HG02623 (cell line): ENCODE measurements at regions not wholly inside any gene's neighbourhood (a gene's known extent, or its start where the extent isn't known, plus 50 kb on each side); places are given as distances from the start of the nearest gene placed in this dataset.
"Not testable (repeated sequence)": the region's sequence is repeated elsewhere in the genome, so short reads cannot be mapped to it uniquely, and the experiment has no call there.

Experiments
- ATAC-seq: cut with Tn5 transposase; IDR thresholded peaks from one replicate; pipeline ENCODE4 v1.9.1; 2021; ENCODE audit warnings: moderate library complexity; ENCODE audit not compliant: unreplicated experiment

DNA sequence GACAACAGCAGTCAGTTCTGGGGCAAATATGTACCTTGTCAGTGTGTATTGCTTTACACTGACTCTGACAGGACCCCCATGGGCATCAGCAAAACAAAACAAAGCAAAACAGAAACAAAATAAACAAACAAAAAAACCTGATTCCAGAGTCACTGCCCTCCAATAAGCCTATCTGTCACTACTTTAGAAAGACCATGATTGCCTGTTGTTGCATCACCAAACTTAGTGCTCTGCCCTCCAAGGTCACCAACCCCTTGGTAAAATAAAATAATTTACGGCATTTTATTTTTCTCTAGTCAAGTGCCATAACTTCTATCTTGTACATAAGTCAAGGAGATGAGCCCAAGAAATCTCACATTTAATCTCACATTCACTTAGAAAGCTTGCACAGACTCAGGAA, 120.9 kb upstream of the ADAMTS3 start:
- no peak for ATAC-seq

DNA sequence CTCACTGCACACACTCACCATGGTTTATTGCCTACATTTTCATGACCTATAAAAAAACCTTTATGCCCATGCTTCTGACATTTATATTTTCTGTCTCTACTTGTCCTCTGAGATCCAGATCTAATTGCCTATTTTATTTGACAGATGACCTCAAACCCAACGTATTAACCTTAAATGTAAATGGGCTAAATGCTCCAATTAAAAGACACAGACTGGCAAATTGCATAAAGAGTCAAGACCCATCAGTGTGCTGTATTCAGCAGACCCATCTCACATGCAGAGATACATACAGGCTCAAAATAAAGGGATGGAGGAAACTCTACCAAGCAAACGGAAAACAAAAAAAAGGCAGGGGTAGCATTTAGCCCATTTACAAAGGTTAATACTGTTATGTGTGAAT, 117.4 kb upstream of the ADAMTS3 start:
- ATAC-seq: not testable (repeated sequence)

DNA sequence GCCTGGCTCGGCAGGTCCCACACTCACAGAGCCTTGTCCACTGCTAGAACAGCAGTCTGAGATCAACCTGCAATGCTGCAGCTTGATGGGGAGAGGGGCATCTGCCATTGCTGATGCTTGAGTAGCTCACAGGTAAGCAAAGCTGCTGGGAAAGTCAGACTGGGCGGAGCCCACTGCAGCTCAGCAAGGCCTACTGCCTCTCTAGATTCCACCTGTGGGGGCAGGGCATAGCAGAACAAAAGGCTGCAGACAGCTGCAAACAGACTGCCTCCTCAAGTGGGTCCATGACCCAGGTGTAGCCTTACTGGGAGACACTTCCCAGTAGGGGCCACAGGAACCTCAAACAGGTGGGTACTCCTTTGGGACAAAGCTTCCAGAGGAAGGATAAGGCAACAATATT, 110.6 kb upstream of the ADAMTS3 start:
- ATAC-seq: no peak

DNA sequence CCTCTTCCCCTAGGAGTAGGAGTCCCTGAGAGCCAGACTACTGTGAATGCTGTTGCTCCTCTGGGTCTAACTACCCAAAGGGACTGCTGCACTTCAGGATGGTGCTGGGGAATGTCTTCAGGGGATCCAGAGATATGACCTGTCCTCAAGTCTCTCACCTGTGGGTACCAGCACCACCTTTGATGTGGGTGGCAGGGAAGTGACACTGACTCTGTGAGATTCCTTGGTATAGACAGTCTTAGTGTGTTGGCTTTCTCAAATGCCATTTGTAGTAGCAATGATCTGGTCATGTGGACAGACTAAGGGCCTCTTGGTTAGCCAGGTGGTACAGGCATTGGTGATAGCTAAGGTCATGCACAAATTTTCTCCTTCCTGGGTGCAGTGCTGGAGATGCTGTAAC, 108.9 kb upstream of the ADAMTS3 start:
- no peak for ATAC-seq

DNA sequence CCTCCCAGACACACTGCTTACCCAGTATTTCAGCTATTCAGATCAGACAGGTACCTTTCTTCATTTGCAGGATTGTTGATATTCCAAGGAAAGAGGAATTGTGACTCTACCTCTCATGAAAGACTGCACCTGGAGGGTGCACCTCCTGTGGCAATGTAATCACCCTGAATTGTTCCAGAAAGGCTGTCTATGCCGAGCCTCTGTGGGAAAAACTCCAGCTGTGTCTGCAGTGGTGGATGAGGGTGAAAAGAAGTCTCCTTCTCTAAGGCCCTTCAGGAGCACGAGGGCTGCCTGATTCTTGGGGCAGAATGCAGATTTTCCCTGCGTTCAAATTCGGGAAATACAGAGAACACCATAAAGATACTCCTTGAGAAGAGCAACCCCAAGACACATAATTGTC, 108.2 kb upstream of the ADAMTS3 start:
- ATAC-seq: no peak

DNA sequence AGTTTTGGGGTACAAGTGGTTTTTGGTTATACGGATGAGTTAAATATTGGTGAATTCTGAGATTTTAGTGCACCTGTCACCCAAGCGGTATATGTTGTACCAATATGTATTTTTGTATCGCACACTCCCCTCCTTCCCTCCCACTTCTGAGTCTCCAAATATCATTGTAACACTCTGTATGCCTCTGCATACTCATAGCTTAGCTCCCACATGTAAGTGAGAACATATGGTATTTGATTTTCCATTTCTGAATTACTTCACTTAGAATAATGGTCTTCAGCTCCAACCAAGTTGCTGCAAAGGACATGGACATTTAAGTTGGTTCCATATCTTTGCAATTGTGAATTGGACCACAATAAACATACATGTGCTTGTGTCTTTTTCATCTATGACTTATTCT, 103.0 kb upstream of the ADAMTS3 start:
- no peak for ATAC-seq

DNA sequence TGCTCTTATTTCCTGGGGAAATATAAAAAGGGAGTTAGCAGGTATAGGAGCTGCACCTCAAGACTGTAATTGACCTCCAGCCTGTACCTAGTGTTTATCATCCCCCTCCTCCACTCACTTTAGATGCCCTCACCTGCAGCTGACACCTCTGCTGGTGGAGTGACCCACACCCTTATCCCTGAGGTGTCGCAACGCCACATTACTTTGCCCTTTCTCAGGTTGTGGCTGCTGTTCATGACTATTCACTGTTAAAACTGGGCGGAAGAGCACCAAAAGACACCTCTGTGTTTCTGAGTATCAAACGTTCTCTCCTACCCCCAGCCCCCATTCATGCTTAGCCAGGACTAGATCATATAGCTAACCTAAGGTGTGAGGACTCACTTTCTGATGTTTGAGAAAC, 101.5 kb upstream of the ADAMTS3 start:
- no peak for ATAC-seq

DNA sequence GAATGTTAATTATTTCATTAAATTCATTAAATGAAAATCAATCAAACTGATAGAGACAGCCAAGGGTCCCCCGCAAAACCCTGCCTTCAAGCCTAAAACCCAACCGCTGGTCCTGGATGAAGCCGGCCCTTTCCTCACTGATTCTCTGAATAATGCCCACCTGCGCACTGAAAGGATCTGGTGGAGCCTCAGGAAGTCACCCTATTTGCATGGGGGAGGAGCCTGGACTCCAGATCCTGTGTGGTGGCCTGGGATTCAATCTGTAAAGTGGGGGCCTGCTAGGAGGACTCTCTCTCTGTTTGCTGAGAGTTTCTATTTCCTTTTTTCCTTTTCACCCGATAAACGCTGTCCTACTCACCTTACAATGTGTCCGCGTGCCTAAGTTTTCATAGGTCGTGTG, 97.9 kb upstream of the ADAMTS3 start:
- ATAC-seq: no peak

DNA sequence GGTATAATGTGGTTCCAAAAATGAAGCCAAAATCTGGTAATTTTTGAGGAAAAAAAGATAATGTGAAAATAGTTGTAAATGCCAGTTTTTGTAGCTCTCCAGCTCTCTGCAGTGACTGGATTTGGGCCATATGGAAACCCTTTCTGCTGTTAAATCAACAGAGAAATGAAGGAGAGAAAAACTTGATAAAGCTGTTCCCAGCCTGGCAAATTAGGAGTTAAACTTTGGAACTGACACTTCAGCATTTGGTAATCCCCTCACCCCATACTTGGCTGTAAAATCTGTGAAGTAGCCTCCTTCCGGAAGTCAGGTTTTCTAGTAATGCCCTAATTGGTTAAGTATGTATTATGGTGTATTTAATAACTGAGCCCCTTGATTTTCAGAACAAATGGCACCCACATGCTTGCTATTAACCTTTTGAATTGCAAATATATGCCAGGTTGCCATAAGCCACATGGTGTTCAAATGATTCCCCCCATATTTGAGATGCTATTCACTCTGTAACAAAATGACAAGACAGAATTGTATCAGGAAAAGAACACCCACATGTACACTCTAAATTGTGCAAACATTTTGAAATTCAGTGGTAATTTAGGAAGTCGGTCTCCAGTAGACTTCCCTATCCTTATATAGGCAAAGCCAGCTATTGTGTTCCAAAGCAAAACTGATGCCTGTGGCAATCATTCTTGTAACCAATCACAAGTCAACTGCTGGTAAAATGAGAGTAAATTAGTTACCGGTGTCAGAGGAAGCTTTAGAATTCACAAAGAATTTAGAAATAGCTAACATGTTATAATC, 96.3 kb upstream of the ADAMTS3 start:
- ATAC-seq: no peak

DNA sequence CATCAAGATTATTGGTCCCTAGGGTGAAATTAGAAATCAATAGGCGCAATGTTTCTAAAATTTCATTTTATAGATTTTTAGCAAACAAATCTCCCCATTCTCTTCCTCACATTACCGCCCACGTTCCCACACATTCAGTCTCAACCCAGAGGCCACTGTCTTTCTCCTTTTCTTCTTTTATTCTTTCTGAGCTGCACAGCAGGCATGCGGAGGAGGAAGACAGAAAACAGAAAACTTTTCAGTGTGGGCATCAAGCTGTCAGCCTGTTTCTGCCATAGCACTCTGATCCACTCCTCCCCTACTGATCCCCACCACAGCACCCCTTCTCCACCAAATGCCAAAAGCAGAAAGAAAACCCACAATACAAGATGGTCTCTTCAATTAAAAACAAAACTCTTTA, 94.8 kb upstream of the ADAMTS3 start:
- ATAC-seq: no peak

DNA sequence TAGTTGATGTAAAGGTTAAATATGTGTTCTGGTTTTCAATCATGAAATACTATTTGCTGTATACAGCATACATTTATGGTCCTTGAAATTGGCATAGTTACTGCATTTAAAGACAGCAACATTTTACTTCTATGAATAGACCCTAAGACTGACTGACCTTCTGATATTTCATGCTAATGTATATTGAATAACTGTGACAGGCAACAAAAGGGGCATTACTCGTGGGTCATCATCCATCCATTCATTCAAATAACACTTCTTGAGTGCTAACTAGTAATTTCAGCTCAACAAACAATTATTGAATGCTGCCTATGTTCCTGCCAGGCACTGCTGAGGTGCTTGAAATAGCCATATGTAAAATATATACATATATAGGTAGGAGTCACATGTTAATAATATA, 92.8 kb upstream of the ADAMTS3 start:
- no peak for ATAC-seq

DNA sequence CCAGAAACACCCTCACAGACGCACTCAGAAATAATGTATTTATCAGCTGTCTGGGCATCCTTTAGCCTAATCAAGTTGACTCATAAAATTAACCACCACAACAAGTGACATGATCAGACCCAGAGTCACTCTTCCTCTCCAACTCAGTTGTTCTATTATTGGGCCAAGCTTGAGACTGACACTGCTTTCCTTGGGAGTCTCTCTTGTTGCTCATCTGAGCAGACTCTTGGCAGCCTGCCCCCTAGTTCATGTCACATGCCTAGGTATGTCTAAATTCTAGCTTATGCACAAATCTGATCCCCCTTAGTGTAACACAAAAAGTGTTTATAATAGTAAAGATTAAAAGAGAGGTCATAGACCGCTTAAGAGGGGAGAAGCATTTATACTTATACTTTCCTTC, 72.6 kb upstream of the ADAMTS3 start:
- no peak for ATAC-seq

DNA sequence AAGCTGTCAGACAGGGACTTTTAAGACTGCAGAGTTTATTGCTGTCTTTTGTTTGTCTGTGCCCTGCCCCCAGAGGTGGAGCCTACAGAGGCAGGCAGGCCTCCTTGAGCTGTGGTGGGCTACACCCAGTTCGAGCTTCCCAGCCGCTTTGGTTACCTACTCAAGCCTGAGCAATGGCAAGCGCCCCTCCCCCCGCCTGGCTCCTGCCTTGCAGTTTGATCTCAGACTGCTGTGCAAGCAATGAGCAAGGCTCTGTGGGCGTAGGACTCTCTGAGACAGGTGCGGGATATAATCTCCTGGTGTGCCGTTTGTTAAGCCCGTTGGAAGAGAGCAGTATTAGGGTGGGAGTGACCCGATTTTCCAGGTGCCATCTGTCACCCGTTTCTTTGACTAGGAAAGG, 67.8 kb upstream of the ADAMTS3 start:
- ATAC-seq: not testable (repeated sequence)

DNA sequence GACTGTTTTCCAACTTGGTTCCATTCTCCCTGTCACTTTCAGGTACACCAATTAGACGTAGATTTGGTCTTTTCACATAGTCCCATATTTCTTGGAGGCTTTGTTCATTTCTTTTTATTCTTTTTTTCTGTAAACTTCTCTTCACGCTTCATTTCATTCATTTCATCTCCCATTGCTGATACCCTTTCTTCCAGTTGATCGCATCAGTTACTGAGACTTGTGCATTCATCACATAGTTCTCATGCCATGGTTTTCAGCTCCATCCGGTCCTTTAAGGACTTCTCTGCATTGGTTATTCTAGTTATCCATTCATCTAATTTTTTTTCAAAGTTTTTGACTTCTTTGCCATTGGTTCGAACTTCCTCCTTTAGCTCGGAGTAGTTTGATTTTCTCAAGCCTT, 66.9 kb upstream of the ADAMTS3 start:
- ATAC-seq: not testable (repeated sequence)

DNA sequence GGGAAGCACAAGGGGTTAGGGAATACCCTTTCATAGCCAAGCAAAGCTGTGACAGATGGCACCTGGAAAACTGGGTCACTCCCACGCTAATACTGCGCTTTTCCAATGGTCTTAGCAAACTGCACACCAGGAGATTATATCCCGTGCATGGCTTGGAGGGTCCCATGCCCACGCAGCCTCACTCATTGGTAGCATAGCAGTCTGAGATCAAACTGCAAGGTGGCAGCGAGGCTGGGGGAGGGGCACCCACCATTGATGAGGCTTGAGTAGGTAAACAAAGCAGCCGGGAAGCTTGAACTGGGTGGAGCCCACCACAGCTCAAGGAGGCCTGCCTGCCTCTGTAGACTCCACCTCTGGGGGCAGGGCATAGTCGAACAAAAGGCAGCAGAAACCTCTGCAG, 63.2 kb upstream of the ADAMTS3 start:
- not testable (repeated sequence) for ATAC-seq

DNA sequence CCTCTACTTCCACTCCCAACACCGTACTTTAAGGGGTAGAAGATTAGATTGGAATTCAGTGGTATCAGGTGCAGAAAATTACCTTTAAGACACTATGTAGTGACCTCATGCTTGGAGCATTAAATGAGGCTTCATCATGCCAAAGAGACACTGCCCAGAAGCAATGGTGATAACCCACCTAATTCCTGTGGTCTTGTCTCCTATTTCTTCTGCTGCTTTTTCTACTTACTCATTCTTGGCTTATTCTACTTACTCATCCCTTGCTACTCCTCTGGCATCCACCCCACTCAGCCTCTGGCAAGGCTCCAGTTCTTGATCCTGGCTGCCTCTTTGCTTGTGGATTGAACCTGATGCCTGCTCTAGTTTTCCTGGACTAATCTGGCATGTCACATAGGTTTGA, 62.3 kb upstream of the ADAMTS3 start:
- no peak for ATAC-seq

DNA sequence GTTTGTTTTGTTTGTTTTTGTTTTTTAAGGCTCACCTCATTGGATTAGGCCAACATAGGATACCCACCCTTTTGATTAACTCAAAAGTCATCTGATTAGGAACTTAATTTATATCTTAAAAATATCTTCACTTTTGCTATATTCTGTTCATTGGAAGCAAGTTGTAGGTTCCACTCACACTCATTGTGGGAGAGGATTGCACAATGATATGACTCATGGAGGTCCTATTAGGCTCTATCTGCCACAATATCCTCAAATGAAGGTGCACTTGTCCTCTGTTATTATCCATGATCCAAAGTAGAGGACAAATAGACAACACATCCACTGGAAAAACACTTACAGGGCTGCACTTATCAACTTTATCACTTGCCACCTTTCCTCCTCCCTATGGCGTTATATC, 60.5 kb upstream of the ADAMTS3 start:
- no peak for ATAC-seq

DNA sequence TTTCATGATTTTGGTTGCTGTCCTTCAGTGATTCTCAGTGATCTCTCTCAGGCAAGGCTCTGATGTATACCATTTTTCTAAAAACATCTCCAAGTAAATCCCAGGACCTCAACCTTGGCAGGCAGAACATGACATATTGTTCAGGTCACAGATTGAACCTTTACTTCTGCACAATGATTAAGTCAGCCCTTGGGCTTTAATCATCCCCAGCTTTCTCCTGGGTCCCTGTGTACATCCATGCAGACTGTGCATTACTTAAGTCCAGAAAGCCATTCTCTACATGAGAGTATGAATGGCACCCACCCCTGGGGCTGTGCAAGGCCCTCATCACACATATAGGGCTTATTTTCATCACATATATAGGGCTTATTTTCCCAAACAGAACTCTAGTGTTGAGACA, 58.7 kb upstream of the ADAMTS3 start:
- ATAC-seq: no peak
